ENCODE measurements at regions not wholly inside any gene's neighbourhood (a gene's known extent, or its start where the extent isn't known, plus 50 kb on each side); places are given as distances from the start of the nearest gene placed in this dataset.

GRCh38 chr1:81547261-81547911, 253.3 kb upstream of the ADGRL2 start (continued):
- peak; percentile 93 for TF ChIP-seq CHD7 (IDR thresholded peaks at IDR 0.05; ENCODE audit: insufficient replicate concordance, low read length)
- TF ChIP-seq BRCA1 (IDR thresholded peaks at IDR 0.05; ENCODE audit: low read depth, low read length): no peak
- peak; percentile 66; the same call in 1 of the 2 replicates for TF ChIP-seq TEAD4 (IDR thresholded peaks at IDR 0.05; ENCODE audit: low read depth, low read length)
- TF ChIP-seq ASH2L (IDR thresholded peaks at IDR 0.05; ENCODE audit: low read length): peak; percentile 21
- TF ChIP-seq SP4 (IDR thresholded peaks at IDR 0.05; ENCODE audit: low read length): no peak
- no peak for TF ChIP-seq SIN3A (conservative IDR thresholded peaks at IDR 0.05 in 1 of 2, IDR thresholded peaks at IDR 0.05 in 1 of 2; ENCODE audit: low read depth in 1 of 2, low read length in 2 of 2)
- 0 out of 4 replicates have a peak, but pooled peaks of 1 of the 2 experiments have one; percentile 6 for TF ChIP-seq RAD21 (IDR thresholded peaks at IDR 0.05 in 1 of 2, conservative IDR thresholded peaks at IDR 0.05 in 1 of 2; ENCODE audit: low read depth in 2 of 2, low read length in 2 of 2)
- peak in 1 of 2 experiments; percentile 45 for TF ChIP-seq BCL11A (IDR thresholded peaks at IDR 0.05; ENCODE audit: low read depth in 2 of 2, low read length in 2 of 2)

Measured in H1 (cell line).